Gastrocnemius medialis (tissue), 4 donors: ENCODE measurements at regions not wholly inside any gene's neighbourhood (a gene's known extent, or its start where the extent isn't known, plus 50 kb on each side); places are given as distances from the start of the nearest gene placed in this dataset.

ENCODE experiments used
- ATAC-seq, 2 donors: fragments of 150-250 bp; one replicate each; pipeline ENCODE4 v1.9.1; 2016
- DNase-seq, 2 donors: peaks; one replicate each; pipeline ENCODE4 v3.0.0-alpha.2; 2019
- H3K27ac ChIP-seq, 4 donors: fragments of 200-600 bp; sonication (generic); 1 replicate in 1 of 4; 2 replicates in 3 of 4; pipeline ENCODE4 v1.5.1; 2016 to 2018; ENCODE audit warnings: mild to moderate bottlenecking in 2 of 4, moderate library complexity in 1 of 4
- H3K27me3 ChIP-seq, 3 donors: fragments of 200-600 bp; sonication (generic) in 2 of 3; 1 replicate in 1 of 3; 2 replicates in 2 of 3; pipeline versions ENCODE4 v1.5.1 to v1.6.0; 2016 to 2019; ENCODE audit warnings: mild to moderate bottlenecking in 1 of 3, moderate library complexity in 1 of 3
- H3K36me3 ChIP-seq, 2 donors: fragments of 200-600 bp; sonication (generic) in 1 of 2; one replicate each; pipeline ENCODE4 v1.5.1; 2017 to 2018
- H3K4me1 ChIP-seq, 2 donors: fragments of 200-600 bp; sonication (generic) in 1 of 2; one replicate each; pipeline ENCODE4 v1.5.1; 2016 to 2017; ENCODE audit warnings: mild to moderate bottlenecking in 2 of 2
- H3K4me3 ChIP-seq, 4 donors: fragments of 200-600 bp; sonication (generic) in 3 of 4; 1 replicate in 1 of 4; 2 replicates in 3 of 4; pipeline ENCODE4 v1.5.1; 2016 to 2019; ENCODE audit warnings: mild to moderate bottlenecking in 2 of 4
- H3K9me3 ChIP-seq, 3 donors: fragments of 200-600 bp; sonication (generic) in 2 of 3; 1 replicate in 1 of 3; 2 replicates in 2 of 3; pipeline ENCODE4 v1.5.1; 2016 to 2019
- CTCF ChIP-seq, 5 experiments: fragments of 450-650 bp in 3 of 5; fragments of 200-600 bp in 2 of 5; sonication (generic) in 2 of 5; IDR thresholded peaks in 4 of 5; conservative IDR thresholded peaks in 1 of 5; 1 replicate in 4 of 5; 2 replicates in 1 of 5; pipeline ENCODE4 v1.5.1; 2016 to 2019; ENCODE audit warnings: antibody characterized with exemption in 5 of 5, mild to moderate bottlenecking in 3 of 5, moderate library complexity in 3 of 5
- POLR2A ChIP-seq, 2 donors: fragments of 450-650 bp; IDR thresholded peaks; one replicate each; pipeline ENCODE4 v1.6.1; 2017; ENCODE audit warnings: antibody characterized with exemption in 2 of 2, mild to moderate bottlenecking in 2 of 2, moderate library complexity in 2 of 2
- in situ Hi-C, 4 donors: fragments of 200-750 bp; cut with MboI; loops; one replicate each; pipeline versions ENCODE4 v1.15.0 to v1.8.0; 2017; ENCODE audit warnings: low sequenced_read_pairs in 4 of 4
- intact Hi-C: fragments of 100-400 bp; cut with DNase I; formaldehyde crosslinking; loops from one replicate; pipeline ENCODE4 v1.15.1; 2023; ENCODE audit warnings: low total_unique reads

DNA sequence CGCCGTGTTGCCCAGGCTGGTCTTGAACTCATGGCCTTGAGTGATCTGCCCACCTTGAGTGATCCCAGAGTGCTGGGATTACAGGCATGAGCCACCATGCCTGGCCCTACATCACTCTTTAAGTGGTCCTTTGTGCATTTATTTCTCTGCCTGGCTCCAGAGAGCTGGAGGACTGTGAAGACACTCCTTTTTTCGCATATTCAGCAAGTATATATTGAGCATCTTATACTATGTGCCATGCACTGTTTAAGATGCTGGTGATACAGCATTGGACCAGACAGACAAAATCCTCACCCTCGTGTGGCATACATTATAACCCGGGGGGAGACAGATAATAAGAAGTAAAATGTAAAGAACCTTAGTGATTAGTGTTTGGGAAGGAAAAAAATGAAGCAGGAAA, 66.8 kb upstream of the NPAS1 start:
- H3K9me3 ChIP-seq, result no peaks in the 10 kb centered on the region
- ATAC-seq, result no peak
- in situ Hi-C loops (no loop called here), intact Hi-C loops (no loop called here)
- H3K27me3 ChIP-seq, result no peaks in the 10 kb centered on the region
- H3K4me3 ChIP-seq, result no peak overlapping the region
- no peak for TF ChIP-seq CTCF (IDR thresholded peaks at IDR 0.05 in 4 of 5, conservative IDR thresholded peaks at IDR 0.05 in 1 of 5)
- TF ChIP-seq POLR2A (IDR thresholded peaks at IDR 0.05), result no peak
- H3K27ac ChIP-seq, result no peak overlapping the region
- no peaks in the 10 kb centered on the region for H3K36me3 ChIP-seq
- H3K4me1 ChIP-seq, result peaks cover 38 to 44% of the 10 kb centered on the region in 2 donors
- DNase-seq, result no peak

- in situ Hi-C loops (no loop called here), intact Hi-C loops (no loop called here)
- DNase-seq (no peak), ATAC-seq (no peak)
- Histone ChIP-seq H3K27me3 (no peaks in the 10 kb centered on the region), H3K36me3 (no peaks in the 10 kb centered on the region), H3K9me3 (no peaks in the 10 kb centered on the region), H3K27ac (no peak overlapping the region), H3K4me1 (peaks cover 46 to 51% of the 10 kb centered on the region in 2 donors), H3K4me3 (no peak overlapping the region)
- TF ChIP-seq POLR2A (IDR thresholded peaks at IDR 0.05) (no peak), CTCF (IDR thresholded peaks at IDR 0.05 in 4 of 5, conservative IDR thresholded peaks at IDR 0.05 in 1 of 5) (no peak)
Measured at GRCh38 chr19:46953955-46954501, 65.6 kb upstream of the NPAS1 start.

DNA sequence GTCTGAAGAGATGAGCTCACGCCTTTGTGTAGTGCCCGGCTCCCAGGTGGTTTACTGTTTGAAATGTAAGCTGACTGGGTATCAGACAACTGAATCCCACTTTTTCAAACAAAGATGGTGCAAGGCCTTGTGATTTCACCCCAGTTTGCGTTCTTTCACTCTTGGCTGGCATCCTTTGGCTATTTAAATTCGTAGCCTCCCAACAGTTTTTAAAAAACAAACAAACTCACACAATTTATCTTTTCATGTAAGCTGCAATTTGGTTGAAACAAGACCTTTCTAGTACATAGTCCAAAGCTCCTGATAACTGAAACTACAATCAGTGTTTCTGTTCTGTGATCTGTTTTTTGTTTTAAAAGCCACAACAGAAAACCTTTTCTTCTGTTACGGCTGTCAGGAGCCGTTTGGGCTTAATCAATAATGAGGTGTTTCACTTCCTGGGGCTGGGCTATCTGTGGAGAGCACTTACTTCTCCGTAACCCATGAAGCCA, 65.1 kb upstream of the NPAS1 start:
- Histone ChIP-seq H3K27ac (no peak overlapping the region), H3K27me3 (no peaks in the 10 kb centered on the region), H3K4me1 (peaks cover 44 to 47% of the 10 kb centered on the region in 2 donors), H3K9me3 (no peaks in the 10 kb centered on the region), H3K36me3 (no peaks in the 10 kb centered on the region), H3K4me3 (no peak overlapping the region)
- no peak for TF ChIP-seq POLR2A (IDR thresholded peaks at IDR 0.05)
- TF ChIP-seq CTCF (IDR thresholded peaks at IDR 0.05 in 4 of 5, conservative IDR thresholded peaks at IDR 0.05 in 1 of 5), result no peak
- DNase-seq, result no peak
- no peak for ATAC-seq
- intact Hi-C loops, result no loop called here
- in situ Hi-C loops, result no loop called here

DNA sequence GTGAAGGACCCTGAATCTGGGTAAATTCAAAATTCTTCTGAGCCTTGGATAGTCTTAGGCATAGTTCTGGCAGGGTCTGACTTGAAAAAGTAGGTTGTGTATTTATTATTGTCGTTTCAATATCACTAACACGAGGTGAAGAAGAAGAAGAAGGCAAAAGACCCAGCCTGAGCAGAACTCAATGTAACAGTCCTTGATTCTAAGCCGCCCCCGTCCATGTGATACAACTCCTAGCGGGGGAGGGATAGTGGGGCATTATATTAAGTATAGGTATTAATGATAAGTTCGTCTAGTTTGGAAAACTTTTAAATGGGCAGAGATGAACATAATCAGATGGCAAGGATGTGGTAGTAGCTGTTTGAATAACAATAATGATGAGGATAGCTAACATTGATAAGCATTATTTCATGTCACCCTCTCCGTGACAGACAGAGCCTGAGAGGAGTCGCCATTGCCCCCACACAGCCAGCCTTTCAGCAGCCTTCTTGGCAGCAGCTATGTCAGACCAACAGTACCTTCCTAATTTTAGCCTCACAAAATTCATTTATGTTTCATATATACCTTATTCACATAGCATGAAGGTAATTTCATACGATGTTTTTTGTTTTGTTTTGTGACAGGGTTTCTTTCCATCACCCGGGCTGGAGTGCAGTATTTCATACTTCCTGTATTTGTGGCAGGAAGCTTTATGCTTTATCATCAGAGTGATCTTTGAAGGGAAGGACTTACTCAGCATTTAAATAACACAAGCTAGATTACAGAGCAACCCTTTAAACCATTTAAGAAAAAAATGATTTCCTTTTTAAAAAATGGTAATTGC, 64.4 kb upstream of the NPAS1 start:
- H3K4me1 ChIP-seq, result peaks cover 38 to 41% of the 10 kb centered on the region in 2 donors
- H3K4me3 ChIP-seq, result no peak overlapping the region
- H3K36me3 ChIP-seq, result no peaks in the 10 kb centered on the region

More for the DNA sequence above, 64.4 kb upstream of the NPAS1 start:
- no peak for DNase-seq
- Histone ChIP-seq H3K27me3 (no peaks in the 10 kb centered on the region), H3K9me3 (no peaks in the 10 kb centered on the region), H3K27ac (no peak overlapping the region)
- in situ Hi-C loops (no loop called here), intact Hi-C loops (no loop called here)
- TF ChIP-seq POLR2A (IDR thresholded peaks at IDR 0.05), result no peak
- no peak for TF ChIP-seq CTCF (IDR thresholded peaks at IDR 0.05 in 4 of 5, conservative IDR thresholded peaks at IDR 0.05 in 1 of 5)
- ATAC-seq, result no peak
